Myocyte (in vitro differentiated cells): ENCODE measurements at regions not wholly inside any gene's neighbourhood (a gene's known extent, or its start where the extent isn't known, plus 50 kb on each side); places are given as distances from the start of the nearest gene placed in this dataset.
"Not testable (repeated sequence)": the region's sequence is repeated elsewhere in the genome, so short reads cannot be mapped to it uniquely, and the experiment has no call there.

Experiments used
- DNase-seq: peaks from one replicate; pipeline ENCODE4 v3.0.0-alpha.2; 2012; ENCODE audit warnings: low read depth

- peak; percentile 85 for DNase-seq
Observed at GRCh38 chr14:53306911-53307310, 153.8 kb upstream of the DDHD1 start.

- DNase-seq = peak; percentile 69
Observed at GRCh38 chr14:53306267-53306721, 153.2 kb upstream of the DDHD1 start.

GRCh38 chr14:53304726-53305381 lies 151.7 kb upstream of the DDHD1 start:
- peak; percentile 27 for DNase-seq

- DNase-seq = peak; percentile 59
Observed at GRCh38 chr14:53295985-53296582, 143.0 kb upstream of the DDHD1 start.

GRCh38 chr14:53295372-53295771 lies 142.2 kb upstream of the DDHD1 start:
- no peak for DNase-seq

- DNase-seq = no peak
Observed at GRCh38 chr14:53286301-53286700, 133.2 kb upstream of the DDHD1 start.

GRCh38 chr14:53285821-53286220 lies 132.7 kb upstream of the DDHD1 start:
- DNase-seq = no peak

- no peak for DNase-seq
Observed at GRCh38 chr14:53285064-53285463, 131.9 kb upstream of the DDHD1 start.

GRCh38 chr14:53278602-53279506 lies 125.7 kb upstream of the DDHD1 start:
- DNase-seq = no peak

GRCh38 chr14:53273671-53274072 lies 120.5 kb upstream of the DDHD1 start:
- peak; percentile 25 for DNase-seq

GRCh38 chr14:53265025-53265424 lies 111.9 kb upstream of the DDHD1 start:
- no peak for DNase-seq

- no peak for DNase-seq
Observed at GRCh38 chr14:53260928-53261327, 107.8 kb upstream of the DDHD1 start.

GRCh38 chr14:53260286-53260685 lies 107.2 kb upstream of the DDHD1 start:
- DNase-seq = no peak

GRCh38 chr14:53252141-53252540 lies 99.0 kb upstream of the DDHD1 start:
- DNase-seq = no peak

GRCh38 chr14:53249059-53249458 lies 95.9 kb upstream of the DDHD1 start:
- DNase-seq = no peak

GRCh38 chr14:53247596-53248370 lies 94.7 kb upstream of the DDHD1 start:
- DNase-seq = peak; percentile 65

GRCh38 chr14:53242898-53243297 lies 89.8 kb upstream of the DDHD1 start:
- DNase-seq = not testable (repeated sequence)

- DNase-seq = no peak
Observed at GRCh38 chr14:53237488-53237887, 84.4 kb upstream of the DDHD1 start.

- no peak for DNase-seq
Observed at GRCh38 chr14:53236708-53237107, 83.6 kb upstream of the DDHD1 start.

- DNase-seq = no peak
Observed at GRCh38 chr14:53231171-53231570, 78.0 kb upstream of the DDHD1 start.

GRCh38 chr14:53228966-53229365 lies 75.8 kb upstream of the DDHD1 start:
- DNase-seq = no peak
